NCI-H1694 (cell line): ENCODE measurements at regions not wholly inside any gene's neighbourhood (a gene's known extent, or its start where the extent isn't known, plus 50 kb on each side); places are given as distances from the start of the nearest gene placed in this dataset.
"Not testable (repeated sequence)": the region's sequence is repeated elsewhere in the genome, so short reads cannot be mapped to it uniquely, and the experiment has no call there.

Experiments
- DNase-seq: peaks from one replicate; lab custom pipeline; 2025; lab: John Stamatoyannopoulos, UW

DNA sequence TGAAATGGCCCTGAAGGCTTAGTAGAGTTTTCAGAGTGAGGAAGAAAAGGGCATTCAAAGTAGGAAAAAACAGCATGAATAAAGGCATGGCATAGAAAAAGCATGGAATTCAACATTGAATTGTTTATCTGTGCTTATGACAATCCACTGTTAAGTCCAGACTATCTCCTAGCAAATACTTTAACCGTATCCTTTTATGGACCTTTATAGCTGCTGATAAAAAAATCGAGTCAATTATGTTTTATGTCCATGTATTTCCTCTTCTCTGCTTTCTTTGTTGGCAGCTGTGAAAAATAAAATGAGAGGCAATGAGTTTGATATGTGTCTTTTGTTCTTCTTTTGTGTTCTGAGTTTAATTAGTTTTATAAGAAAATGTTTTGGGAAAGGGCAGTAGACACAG is 70.4 kb downstream of the TDRD15 start:
- no peak for DNase-seq

DNA sequence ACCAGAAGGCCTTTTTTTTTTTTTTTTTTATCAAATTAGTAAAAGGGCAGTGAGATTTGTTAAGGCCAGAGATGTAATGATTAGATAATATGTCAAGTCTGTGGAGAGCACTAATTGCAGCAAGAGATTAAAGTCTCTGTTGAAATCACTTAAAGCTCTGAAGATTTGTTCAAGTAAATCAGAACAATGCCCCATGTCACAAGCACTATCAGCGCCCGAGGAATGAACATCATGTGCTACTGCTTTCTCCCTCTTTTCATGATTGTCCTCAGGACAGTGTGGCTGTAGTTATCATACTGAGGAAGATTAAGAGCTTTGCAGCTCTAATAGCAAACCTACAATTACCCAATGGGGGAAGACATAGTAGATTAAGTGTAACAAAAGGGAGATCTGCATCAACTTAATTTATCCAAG is 71.1 kb downstream of the TDRD15 start:
- no peak for DNase-seq

DNA sequence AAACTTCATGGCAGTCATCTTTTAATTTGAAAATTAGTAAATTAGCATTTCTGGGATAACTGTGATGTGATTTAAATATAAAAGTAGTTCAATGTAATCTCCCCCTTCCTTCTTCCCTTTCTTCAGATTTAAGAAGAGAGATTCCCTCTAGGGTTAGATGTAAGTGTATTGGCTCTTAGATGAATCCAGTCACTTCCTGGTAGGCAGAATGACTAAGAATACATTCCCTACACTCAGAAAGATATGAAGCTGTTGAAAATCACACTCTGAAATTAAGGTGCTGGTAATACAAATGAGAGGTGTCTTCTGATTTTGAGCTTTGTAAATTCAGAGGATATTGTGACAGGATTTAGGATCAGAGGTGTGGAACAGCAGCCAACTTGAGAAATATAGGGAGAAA is 71.6 kb downstream of the TDRD15 start:
- no peak for DNase-seq

DNA sequence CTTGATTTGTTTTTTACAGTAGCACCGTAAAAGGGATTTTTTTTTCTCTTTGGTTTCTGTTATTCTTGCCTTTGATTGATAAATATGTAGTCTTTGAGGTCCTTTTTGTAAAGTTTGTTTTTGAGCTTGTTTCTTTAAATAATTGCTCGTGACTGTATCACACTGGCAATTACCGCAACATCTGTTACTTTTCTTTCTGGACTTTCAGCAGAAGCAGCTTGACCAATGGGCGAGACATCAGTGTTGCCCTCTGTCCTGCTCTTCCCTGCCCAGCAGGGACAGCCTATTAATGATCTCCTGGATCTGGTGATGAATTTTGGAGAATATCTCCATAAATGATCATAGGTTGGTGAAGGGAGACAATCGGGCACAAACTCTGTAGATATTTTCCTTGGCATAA is 74.9 kb downstream of the TDRD15 start:
- no peak for DNase-seq

DNA sequence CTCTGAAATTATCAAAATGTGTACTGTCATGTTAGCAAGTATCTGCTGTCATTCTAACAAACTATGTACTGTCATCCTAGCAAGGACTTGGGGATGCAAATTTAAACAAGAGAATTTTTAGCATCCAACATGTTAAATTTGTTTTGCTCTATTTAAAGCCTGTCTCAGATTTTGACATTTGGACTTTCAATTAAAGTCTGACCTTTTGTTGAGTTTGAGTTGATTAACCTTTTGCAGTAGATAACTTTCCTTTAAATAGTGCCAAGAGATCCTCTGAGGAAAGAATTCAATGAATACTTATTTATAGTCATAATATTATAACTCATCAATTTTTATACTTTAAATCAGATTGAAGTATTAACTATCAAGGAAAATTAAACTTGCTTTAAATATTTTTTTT is 80.2 kb downstream of the TDRD15 start:
- no peak for DNase-seq

DNA sequence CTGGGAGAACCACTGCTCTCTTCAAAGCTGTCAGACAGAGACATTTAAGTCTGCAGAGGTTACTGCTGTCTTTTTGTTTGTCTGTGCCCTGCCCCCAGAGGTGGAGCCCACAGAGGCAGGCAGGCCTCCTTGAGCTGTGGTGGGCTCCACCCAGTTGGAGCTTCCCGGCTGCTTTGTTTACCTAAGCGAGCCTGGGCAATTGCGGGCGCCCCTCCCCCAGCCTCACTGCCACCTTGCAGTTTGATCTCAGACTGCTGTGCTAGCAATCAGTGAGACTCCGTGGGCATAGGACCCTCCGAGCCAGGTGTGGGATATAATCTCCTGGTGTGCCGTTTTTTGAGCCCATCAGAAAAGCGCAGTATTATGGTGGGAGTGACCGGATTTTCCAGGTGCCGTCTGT is 90.3 kb downstream of the TDRD15 start:
- DNase-seq: not testable (repeated sequence)

DNA sequence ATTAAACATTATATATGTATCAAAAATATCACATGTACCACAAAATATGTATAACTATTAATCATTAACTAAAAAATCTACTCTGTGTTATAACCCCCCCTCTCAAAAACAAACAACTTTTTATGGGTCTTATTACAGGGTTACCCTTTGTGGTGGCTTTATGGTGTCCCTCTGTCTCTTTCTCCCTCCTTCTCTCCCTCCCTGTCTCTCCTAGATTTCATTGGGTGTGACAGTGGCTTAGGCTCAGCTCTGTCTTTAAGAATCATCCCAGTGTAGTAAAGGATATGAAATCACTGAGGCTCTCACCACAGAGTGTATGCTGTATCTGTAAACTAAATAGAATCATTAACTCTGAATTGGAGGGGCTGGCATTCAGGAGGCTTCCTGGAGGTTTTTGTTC is 93.7 kb downstream of the TDRD15 start:
- no peak for DNase-seq

DNA sequence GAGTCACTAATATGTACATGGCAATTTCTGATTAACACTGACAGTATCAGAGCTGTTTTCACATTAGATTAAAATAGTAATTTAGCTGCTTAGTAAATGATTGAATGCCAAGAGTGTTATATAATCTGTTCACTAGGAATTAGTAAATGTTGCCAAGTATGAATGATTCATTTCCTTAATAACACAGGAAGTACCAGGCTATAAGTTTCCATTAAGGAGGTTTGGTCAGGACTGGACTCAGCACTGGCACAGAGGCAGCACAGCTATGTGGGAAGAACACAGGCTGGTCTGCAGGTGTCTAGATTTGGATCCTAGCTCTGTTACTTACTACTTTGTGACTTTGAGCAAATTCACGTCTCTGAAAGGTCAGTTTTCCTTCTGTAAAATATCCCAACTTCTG is 97.2 kb downstream of the TDRD15 start:
- no peak for DNase-seq

DNA sequence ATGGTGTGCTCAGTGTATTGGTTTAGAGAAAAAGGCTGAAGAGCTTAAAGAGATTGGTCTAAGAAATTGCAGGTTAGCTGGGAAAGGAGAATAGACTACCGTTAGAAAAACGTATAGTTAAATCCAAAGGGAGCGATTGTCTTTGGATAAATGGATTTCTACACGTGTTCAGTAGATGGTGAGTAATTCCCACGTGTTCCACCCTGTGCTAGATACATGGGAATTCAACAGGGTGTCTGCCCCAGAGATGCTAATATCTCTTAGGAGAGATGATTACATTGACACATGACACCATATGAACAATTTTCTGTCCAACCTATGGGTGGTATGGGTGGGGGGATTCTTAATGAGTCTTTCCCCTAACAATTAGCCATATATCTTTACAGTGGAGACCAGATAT is 99.8 kb downstream of the TDRD15 start:
- no peak for DNase-seq

DNA sequence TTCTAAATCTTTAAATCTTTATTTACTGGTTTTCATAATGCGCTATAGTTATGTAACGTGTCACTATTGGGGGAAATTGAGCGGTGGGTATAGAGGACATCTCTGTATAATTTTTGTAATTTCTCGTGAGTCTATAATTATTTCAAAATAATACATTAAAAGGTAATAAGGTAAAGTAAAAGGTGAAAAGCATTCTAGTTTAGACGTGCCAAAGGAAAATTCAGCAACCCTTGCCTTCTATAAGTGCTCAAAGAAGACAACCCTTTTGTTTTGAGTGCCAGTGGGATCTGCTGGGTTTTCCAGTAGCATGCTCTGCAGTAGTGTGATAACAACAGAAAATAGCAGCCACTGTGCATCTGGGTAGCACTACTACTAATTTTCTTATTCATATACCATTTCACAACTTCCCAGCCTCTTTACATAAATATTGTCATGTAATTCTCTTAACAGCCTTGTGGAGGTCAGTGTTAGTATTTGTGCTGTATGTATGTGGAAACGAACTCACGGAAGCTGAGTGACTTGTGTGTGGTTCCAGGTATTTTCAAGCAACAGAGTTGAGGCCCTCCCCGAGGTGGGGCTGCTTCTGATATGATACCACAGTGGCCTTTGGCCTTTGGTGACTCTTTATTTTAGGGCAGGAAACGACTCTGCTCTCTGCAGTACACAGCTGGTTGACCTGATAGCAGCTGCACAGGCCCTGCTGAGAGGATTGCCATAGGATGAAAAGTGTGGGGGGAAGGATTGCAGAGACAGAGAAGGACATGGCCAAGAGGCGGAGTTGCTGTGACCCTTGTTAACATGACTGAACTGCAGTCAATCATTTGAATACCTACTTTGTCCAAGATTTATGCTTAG is 104.5 kb downstream of the TDRD15 start:
- DNase-seq: no peak

DNA sequence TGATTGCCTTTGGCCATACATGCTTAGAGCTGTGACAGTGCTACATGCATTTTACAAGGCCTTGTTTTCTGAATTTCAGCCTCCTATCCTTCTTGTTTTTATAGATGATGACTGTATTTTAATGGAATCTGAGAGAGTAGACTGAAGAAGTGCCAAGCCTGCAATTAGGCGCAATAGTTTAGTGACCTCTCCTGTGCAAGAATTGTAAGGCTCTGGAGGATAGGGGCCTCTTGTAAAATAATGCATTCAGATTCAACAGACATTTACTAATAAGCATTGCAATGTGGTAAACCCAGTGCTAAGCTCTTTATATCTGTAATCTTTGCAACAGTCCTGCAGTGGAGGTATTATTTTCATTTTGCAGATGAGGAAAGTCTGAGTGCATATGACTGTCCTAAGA is 105.5 kb downstream of the TDRD15 start:
- no peak for DNase-seq

DNA sequence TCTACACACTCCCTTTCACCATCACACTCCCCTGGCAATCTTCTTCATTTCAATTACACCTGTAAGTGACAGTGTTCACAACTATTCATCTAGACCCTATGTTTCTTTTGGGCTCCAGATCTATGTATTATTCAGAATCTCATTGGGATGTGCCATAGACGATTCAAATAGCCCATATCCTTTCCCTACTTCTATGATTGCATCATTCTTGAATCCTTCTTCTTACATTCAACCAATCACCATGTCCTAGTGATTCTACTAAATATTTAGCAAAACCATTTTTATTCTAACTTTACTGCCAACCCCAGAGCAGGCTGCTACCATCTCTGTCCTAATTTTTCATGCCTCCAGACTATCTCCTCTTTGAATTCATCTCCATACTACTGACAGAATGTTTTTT is 106.4 kb downstream of the TDRD15 start:
- DNase-seq: no peak

DNA sequence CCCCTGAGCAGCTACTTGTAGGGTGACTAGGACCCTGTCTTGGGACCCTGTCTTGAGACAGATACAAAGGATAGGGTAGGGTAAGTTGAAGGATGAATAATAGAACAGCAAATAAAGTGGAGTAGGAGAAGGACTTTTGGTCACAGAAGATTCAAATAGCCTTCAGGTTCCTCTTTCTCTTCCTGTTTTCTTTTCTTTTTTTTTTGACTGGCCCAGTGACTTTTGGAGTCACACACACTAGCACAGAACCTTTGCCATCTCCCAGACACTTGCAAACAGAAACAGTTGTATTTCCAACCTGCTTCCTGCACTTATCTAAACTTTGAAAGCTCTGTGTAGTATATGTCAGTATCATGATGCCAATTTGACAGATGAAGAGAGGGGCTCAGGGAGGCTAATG is 108.2 kb downstream of the TDRD15 start:
- no peak for DNase-seq

DNA sequence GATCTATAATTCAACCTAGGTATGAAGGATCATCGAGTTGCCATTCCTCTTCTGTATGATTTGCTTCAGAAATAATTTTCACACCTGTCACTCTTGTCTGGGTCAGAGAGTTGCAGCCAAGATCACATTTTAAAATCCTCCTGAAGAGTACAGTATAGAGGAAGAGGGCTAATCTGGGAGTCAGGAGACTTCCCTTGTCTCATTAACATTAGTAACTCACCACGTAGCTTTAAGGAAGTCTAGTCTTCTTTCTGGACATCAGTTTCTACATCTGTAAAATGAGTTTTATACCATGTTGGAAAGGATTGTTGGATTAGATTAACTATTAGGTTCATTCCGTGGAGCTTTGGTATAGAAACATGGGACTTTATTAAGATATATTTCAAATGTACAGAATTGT is 109.4 kb downstream of the TDRD15 start:
- DNase-seq: no peak

DNA sequence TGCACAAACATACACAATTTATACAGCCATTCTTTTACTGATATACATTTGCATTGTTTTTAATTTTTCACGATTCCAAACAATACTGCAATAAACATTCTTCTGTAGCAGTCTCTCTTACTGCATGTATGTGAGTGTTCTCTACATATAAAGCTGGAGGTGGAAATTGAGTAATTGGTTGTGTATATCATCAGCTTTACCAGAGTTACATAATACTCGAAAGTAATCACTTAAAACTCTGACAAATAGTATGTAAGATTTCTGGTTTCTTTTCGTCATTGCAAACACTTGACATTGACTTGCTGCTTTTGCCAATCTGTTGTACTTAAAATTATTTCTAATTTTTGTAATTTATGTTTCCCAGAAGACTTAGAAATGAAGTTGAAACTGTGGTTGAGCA is 110.2 kb downstream of the TDRD15 start:
- DNase-seq: no peak

DNA sequence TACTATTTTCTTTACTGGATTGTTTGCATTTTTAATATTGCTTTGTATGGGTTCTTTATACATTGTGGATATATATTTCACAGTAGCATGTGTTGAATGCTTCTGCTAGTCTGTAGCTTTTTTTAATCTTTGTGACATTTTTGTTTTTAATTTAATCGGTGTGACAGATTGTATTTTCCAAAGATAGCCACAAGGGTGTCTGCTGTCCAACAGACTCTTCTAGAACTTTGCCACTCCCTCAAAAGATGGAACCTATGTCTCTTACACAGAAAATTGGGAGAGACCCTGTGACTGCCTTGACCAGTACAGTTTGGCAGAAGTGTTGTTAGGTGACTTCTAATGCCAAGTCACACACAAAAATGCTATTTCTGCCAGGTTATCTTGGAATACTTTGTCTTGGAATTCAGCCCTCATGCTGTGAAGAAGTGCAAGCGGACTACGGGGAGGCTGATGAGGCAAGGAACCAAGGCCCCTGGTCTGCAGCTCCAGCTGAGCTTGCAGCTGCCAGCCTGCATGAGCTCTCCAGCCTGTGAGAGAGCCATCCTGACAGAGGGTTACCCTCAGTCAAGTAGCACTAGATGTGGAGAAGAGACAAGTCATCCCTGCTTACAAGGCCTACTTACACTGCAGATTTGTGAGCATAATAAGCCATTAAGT is 110.8 kb downstream of the TDRD15 start:
- DNase-seq: no peak

DNA sequence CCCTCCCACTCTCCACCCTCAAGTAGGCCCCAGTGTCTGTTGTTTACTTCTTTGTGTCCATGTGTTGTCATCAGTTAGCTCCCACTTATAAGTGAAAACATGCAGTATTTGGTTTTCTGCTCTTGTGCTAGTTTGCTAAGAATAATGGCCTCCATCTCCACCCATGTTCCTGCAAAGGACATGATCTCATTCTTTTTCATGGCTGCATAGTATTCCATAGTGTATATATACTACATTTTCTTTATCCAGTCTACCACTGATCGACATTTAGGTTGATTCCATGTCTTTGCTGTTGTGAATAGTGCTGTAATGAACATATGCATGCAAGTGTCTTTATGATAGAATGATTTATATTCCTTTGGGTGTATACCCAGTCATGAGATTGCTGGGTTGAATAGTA is 116.0 kb downstream of the TDRD15 start:
- not testable (repeated sequence) for DNase-seq

DNA sequence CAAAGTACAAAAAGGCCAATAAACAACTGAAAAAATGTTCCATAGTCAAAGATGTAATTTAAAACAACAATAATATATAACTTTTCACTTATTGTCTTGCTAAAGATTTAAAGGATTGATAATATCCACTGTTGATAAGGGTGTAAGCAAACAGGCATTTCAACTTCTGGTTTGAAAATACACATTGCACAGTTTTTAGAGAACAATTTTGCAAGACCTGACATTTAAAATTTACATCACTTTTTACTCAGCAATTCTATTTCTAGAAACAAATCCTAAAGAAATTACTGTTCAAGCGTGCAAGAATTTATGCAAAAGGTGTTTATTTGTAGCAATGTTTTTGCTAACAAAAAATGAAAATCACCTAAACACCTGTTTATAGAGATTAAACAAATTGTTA is 120.4 kb downstream of the TDRD15 start:
- no peak for DNase-seq

DNA sequence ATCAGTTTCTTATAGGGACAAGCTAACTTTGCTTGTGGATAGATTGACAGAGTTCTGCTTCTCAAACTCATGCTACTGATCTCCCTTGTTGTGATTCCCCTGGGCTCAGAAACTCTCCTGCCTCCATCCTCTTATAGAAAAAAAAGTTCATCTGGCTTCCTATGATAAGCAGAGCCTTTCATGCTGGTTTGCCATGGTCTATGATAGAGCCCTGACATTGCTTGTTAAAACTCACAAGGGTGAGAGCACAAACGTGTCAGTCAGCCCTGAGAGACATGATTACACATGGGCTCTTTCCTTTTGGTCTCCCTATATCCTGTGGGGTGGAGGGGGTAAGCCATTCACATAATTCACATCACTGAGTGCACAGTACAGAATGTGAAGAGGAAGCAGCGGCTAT is 121.8 kb downstream of the TDRD15 start:
- no peak for DNase-seq

DNA sequence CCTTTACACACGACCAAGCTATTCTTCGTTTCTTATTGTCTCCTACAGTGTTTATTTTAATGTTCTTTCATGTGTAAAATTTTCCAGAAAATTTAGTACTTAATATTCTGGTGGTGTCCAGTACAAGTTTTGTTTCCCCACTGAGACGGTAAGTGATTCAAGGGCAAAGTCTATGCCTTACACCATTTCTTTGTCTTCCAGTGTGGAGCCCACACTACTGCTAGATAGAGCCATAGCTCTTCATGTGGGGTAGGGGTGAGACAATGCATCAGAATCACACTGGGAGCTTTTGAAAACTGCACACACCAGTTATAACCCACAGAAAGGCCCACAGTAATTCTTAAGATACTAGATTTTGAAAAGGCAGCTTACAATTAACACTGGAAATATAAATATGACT is 125.6 kb downstream of the TDRD15 start:
- DNase-seq: no peak

DNA sequence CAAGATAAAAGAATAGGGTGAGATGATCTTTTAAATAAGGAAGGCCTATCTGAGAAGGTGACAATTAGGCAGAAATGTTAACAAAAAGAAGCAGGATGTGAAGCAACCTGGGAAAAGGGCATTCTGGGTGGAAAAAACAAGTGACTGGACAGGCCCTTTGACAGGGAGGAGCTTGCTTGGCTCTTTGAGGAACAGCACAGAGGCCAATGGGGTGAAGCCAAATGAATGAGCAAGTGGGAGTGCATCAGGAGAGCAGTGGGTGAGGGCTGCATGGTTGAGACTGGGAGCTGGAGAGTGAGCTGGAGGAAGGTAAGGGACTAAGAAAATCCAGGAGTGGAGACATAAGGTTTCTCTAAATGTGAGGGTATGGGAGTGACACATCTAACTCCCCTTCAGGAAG is 126.9 kb downstream of the TDRD15 start:
- DNase-seq: no peak

DNA sequence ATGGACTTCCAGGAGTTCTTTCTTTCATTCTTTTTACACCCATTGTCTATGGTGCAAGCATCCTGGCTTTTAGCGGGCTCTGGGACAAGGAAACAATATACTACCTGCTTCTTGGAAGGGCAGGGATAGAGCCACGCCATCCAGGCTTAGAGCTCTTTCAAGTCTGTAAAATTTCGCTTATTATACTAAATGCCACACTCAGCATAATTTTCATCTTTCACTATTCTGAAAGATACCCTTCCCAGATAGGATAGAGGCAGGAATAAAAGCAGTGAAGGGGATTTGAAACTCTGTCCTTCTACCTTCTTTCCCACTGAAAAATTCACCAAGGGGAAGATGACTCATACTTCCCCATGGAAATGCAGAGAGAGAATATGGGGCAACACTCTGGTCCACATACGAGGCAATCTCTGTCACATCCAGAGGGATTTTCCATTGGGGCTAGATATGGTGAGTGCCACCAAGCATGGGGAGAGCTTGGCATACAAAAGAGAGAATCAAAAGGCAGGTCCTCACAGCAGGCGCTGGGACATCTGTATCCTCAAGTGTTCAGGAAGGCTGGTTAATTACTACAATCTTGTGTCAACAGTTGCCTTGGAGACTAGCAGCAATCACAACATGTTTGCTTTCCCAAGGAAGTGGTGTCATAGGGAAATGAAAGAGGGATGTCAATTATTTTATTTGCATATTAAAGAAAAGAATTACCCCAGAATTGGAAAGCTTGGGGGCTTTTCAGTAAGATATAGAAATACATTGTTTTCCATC is 127.6 kb downstream of the TDRD15 start:
- no peak for DNase-seq
